RPMI8226 (cell line): ENCODE measurements at regions not wholly inside any gene's neighbourhood (a gene's known extent, or its start where the extent isn't known, plus 50 kb on each side); places are given as distances from the start of the nearest gene placed in this dataset.

Experiments
- DNase-seq: peaks from one replicate; pipeline ENCODE4 v3.0.0-alpha.2; 2015

DNA sequence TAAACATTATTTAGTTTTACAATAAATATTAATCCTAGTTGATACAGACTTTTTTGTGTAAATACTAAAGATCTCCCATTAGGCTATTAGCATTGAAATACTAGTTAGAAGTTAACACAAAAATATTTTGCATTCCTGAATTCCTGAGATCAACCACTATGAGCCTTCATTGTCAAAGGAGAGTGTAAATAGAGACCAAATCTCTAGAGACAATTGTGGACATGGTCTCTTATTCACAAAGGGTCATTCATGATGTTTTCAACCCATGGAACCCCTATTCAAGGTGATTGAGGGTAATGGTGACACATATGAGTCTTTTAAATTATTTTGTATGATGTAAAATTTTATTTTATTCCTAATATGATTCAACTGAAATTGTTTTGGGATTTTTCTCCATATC is 1454.8 kb upstream of the LRRTM3 start:
- DNase-seq = no peak

DNA sequence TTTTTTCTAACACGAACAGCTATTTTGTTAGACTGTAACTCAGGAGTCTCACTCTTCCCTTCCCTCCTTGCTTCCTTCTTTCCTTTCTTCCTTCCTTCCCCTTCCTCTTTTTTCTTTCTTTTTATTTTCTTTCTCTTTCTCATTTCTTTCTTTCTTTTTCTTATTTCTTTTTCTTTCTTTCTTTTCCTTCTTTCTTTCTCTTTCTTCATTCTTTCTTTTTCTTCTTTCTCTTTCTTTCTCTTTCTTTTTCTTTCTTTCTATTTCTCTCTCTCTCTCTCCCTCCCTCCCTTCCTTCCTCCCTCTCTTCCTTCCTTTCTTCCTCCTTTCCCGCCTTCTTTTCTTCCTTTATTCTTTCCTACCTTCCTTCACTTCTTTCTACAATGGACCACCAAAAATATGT is 1443.0 kb upstream of the LRRTM3 start:
- DNase-seq = no peak

- no peak for DNase-seq
Observed at GRCh38 chr10:65491799-65492198, 1434.0 kb upstream of the LRRTM3 start.

GRCh38 chr10:65496541-65496940 is 1429.3 kb upstream of the LRRTM3 start:
- DNase-seq = no peak

GRCh38 chr10:65497837-65498236 is 1428.0 kb upstream of the LRRTM3 start:
- DNase-seq = no peak

- no peak for DNase-seq
Observed at GRCh38 chr10:65500716-65501115, 1425.1 kb upstream of the LRRTM3 start.

DNA sequence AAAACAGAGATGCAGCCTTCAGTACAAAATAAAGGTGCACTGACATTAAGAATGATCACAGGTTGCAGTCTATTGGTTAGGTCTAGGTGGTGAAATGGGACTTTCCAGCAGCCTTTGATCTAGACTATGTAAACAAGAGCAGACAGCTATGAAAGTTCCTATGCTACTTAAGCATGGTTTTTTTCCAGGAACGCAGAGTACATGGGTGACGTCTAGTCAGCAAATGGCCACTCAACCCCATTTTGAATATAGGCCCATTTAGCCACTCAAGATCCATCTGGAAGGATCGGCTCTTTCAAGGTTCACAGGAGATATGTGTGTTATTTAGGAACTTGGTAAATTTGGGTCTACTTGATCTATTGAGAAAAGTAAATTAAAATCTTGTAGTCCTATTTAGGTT is 1424.6 kb upstream of the LRRTM3 start:
- DNase-seq = no peak

GRCh38 chr10:65518379-65518778 is 1407.5 kb upstream of the LRRTM3 start:
- no peak for DNase-seq

DNA sequence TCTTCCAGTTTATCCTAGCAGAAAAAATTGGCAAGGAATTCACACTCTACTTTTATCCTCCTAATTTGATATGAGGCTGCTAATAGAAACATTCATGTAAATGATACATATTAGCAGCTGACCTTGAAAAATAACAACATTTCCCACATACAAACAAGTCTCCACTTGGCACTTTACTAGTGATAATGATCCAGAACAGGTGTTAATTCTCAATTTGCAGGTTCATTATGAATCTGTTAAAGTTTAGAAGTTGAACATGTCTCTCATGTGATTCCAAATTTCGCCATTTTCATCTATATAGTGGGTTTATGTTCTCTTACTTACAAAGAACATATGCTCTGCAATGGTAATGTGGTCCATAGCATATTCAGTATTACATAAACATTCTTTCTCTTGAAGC is 1396.8 kb upstream of the LRRTM3 start:
- no peak for DNase-seq

GRCh38 chr10:65531545-65531944 is 1394.3 kb upstream of the LRRTM3 start:
- no peak for DNase-seq

DNA sequence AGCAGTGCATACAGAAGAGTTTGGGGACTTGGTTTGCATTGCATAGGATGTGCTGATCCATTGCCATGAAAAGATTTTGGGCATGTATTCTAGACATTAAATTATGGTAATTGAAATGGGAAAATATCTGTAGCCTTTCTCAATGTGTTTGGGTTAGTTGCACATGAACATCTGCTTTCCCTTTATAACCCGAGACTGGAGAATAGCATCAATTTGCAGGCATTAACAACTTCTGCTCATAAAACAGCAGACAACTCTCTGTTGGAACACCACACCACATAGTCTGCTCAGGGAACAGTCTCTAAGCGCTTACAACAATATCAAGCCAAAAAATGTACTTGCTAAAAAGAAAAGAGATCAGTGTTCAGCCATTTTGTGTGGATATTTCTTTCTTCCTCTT is 1391.1 kb upstream of the LRRTM3 start:
- no peak for DNase-seq

GRCh38 chr10:65544756-65545155 is 1381.1 kb upstream of the LRRTM3 start:
- DNase-seq = no peak

GRCh38 chr10:65548001-65548400 is 1377.8 kb upstream of the LRRTM3 start:
- DNase-seq = no peak

DNA sequence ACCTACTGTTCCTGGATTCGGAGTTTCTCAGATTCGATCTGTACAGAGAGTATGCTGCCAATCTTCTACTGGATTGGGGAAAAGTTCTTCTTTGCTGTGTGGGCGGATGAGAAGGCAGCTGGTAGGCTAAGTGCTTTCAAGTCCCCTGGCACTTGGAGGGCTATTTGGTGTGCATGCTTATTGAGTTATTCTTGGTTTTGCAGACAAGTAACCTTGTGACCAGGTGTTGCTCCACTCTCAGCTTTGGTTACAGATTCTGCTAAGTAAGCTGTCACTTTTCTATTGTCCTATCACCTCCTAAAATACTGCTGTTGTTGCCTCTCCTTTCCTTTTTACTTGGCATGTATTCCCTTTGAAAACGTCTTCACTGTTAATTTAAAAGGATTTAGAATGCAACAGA is 1375.1 kb upstream of the LRRTM3 start:
- DNase-seq = no peak

DNA sequence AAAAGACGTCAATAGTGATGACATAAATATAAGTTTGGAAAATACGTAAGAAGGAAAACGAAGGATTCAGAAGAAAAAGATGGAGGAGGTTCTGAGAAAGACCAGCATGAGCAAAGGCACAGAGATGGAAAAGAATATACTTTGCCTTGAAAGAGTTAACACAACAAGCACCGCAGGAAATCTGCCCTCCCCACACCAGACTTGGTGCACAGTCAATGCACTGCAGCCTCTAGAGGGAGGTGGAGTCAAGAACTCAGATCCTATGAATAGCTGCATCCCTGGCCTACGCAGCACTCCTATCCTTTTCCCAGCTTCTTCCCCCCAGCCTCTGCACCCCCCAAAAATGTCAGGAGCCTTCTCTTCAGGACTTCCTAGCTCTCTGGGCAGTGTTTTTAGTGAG is 1370.6 kb upstream of the LRRTM3 start:
- no peak for DNase-seq

DNA sequence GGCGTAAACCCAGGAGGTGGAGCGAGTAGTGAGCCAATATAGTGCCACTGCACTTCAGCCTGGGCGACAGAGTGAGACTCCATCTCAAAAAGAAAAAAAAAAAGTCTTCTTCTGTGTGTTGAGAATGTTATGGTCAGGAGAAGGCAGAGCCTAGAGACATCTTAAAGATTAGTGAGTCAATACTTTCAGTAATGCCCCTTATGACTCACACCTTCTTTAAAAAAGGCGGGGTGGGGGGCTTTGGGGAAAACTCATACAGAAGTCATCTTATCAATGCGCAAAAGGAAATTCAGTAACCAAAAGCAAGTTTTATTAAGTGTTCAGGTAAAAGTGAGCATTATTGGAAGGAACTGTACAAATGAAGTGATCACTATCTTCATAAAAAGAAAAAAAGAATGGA is 1369.8 kb upstream of the LRRTM3 start:
- DNase-seq = no peak

- DNase-seq = no peak
Observed at GRCh38 chr10:65559369-65559768, 1366.5 kb upstream of the LRRTM3 start.

GRCh38 chr10:65565246-65565645 is 1360.6 kb upstream of the LRRTM3 start:
- DNase-seq = no peak

DNA sequence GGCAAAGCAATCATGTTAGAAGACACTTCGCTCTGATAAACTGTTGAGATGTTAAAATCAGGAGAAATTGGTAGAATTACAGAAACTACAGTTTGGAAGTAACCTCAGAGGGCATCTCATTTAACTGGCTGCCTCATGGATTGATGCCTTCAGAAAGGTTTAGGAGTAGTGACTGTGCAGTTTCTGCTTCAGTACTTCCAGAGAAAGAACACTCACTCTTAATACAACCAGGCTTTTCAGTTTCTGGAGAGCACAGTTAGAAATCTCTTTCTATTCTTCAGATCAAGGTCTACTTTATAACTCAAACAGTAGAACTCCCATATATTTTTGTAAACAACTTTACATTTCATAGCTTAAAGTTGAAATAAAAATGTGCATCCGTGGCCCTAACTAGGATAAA is 1358.9 kb upstream of the LRRTM3 start:
- no peak for DNase-seq

- peak; percentile 26 for DNase-seq
Observed at GRCh38 chr10:65570143-65571010, 1355.5 kb upstream of the LRRTM3 start.

DNA sequence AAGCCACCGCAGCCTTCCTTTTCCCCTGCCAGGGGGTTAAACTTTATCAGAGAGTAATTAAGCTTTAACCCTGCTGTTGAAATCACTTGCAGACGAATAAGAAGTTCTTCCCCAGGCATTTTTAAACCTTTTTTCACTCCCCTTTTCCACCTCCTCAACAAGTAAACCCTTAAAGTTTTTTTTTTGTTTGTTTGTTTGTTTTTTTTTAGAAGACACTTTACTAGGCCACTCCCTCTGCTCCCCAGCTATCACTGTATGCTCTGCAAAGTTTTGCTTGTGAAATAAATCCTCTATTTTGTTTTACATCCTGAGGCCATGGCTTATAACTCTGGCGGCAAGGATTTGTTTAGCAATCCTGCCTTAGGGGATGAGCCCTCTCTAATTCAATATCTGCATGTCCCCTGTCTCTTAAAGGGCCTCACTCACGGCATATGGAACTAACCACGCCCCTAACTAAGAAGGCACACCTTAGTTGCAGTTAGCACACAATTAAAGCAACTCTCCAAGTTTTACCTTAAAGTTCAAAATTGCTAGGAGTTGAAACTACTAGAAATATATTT is 1354.7 kb upstream of the LRRTM3 start:
- peak; percentile 33 for DNase-seq

- DNase-seq = no peak
Observed at GRCh38 chr10:65581426-65582026, 1344.3 kb upstream of the LRRTM3 start.

DNA sequence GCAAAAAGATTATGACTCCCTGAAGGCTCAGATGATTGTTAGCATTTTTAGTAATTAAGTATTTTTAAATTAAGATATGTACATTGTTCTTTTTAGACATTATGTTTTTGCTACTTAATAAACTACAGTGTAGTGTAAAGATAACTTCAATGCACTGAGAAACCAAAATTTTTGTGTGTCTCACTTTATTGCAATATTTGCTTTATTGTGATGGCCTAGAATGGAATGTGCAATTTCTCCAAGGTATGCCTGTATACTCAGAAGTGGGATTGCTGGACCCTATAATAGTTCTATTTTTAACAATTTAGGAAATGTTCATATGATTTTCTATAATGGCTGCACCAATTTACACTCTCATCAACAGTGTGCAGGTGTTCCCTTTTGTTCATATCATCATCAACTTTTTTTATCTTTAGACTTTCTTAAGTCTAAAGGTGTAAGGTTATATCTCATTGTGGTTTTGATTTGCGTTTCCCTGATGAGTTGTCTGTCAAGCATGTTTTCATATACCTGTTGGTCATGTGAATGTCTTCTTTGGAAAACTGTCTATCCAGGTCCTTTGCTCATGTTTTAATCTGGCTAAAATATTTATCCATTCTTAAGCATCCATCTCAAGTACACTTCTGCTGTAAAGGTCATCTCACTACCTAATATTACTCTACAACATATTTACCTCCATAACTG is 1323.5 kb upstream of the LRRTM3 start:
- DNase-seq = no peak

GRCh38 chr10:65611592-65611991 is 1314.2 kb upstream of the LRRTM3 start:
- DNase-seq = no peak
